ENCODE measurements at regions not wholly inside any gene's neighbourhood (a gene's known extent, or its start where the extent isn't known, plus 50 kb on each side); places are given as distances from the start of the nearest gene placed in this dataset.

DNA sequence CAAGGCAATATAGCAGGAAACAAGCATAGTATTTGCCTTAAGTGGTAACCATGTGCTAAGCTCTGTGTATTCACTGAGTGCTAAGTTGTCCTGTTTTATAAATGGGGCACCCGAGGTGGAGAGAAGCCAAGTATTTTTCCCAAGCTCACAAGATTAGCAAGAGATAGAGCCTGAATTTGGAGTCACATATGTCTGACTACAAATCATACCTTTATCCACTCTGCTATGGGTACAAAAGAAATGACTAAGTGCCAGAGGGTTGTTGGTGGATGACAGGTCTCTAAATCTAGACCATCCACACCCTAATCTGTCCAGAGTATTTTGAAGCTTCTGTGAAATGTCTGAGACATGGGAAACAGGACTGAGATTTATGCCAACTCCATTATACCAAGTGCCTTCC, 182.1 kb upstream of the SEL1L start:
- no peak overlapping the region for H3K4ac ChIP-seq (ENCODE audit: low read depth in 1 of 2, low read length in 2 of 2)
- no CpG with 5 or more reads among the region's 1 CpG for WGBS
- no peak overlapping the region for H2AK5ac ChIP-seq (ENCODE audit: low read length, severe bottlenecking)
- H3K14ac ChIP-seq (ENCODE audit: low read length in 2 of 2) = no peak overlapping the region
- no peak overlapping the region for H3K9ac ChIP-seq (ENCODE audit: low read length)
- no peak overlapping the region for H4K8ac ChIP-seq (ENCODE audit: low read length)
- no peak overlapping the region for H2BK120ac ChIP-seq (ENCODE audit: low read depth, low read length)
- H3K27me3 ChIP-seq (ENCODE audit: control insufficient read depth in 1 of 2, insufficient read depth in 1 of 2, low read length in 2 of 2) = no peaks in the 10 kb centered on the region
- H3K23ac ChIP-seq (ENCODE audit: low read length in 2 of 2) = no peak overlapping the region
- H4K91ac ChIP-seq (ENCODE audit: low read length) = no peak overlapping the region
- no peak for DNase-seq
- no peak overlapping the region for H3K4me2 ChIP-seq (ENCODE audit: low read length, poor library complexity, severe bottlenecking)
- H3K18ac ChIP-seq (ENCODE audit: low read depth in 1 of 2, low read length in 2 of 2) = no peak overlapping the region
- H3K4me3 ChIP-seq (ENCODE audit: insufficient read depth in 1 of 2, low read depth in 1 of 2, low read length in 2 of 2) = no peak overlapping the region
- H2BK12ac ChIP-seq (ENCODE audit: low read length in 2 of 2) = no peak overlapping the region
- no peak overlapping the region for H2BK5ac ChIP-seq (ENCODE audit: low read depth, low read length, poor library complexity, severe bottlenecking)
- no peaks in the 10 kb centered on the region for H3K4me1 ChIP-seq (ENCODE audit: control insufficient read depth, insufficient read depth, low read depth, low read length)
- no peaks in the 10 kb centered on the region for H3K36me3 ChIP-seq (ENCODE audit: control insufficient read depth in 1 of 2, insufficient read depth in 2 of 2, low read depth in 1 of 2, low read length in 2 of 2)
- no peak overlapping the region for H2BK15ac ChIP-seq (ENCODE audit: low read depth, poor library complexity, severe bottlenecking)
- H3K79me1 ChIP-seq (replicated peaks; ENCODE audit: low read length, poor library complexity, severe bottlenecking) = no peaks in the 10 kb centered on the region
- H3K27ac ChIP-seq (ENCODE audit: low read length, poor library complexity, severe bottlenecking) = no peak overlapping the region
- H2AFZ ChIP-seq (ENCODE audit: low read depth, low read length) = no peak overlapping the region
- no peaks in the 10 kb centered on the region for H3K9me3 ChIP-seq (ENCODE audit: control insufficient read depth, low read length)

DNA sequence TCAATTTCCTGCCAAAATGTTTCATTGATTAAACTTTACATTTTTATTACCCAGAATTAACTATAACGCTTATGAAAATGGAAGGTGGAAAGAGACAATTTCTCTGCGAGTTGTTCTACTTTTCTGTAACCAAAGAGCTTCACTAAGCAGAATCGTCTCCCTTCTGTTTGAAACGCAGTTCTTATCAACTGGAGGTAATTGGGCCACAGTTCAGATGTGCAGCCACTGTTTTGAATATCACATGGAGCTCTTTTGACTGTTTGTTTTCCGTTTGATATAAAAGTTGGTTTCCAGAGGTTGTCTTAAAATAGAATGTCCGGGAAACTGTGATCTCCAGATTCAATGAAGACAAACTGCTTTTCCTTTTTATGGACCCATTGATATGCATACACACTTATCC, 183.3 kb upstream of the SEL1L start:
- Histone ChIP-seq H3K18ac (ENCODE audit: low read depth in 1 of 2, low read length in 2 of 2) (no peak overlapping the region), H3K9ac (ENCODE audit: low read length) (no peak overlapping the region), H4K91ac (ENCODE audit: low read length) (no peak overlapping the region), H3K14ac (ENCODE audit: low read length in 2 of 2) (no peak overlapping the region), H2BK5ac (ENCODE audit: low read depth, low read length, poor library complexity, severe bottlenecking) (no peak overlapping the region), H3K4ac (ENCODE audit: low read depth in 1 of 2, low read length in 2 of 2) (no peak overlapping the region), H3K9me3 (ENCODE audit: control insufficient read depth, low read length) (no peaks in the 10 kb centered on the region), H3K79me1 (replicated peaks; ENCODE audit: low read length, poor library complexity, severe bottlenecking) (no peaks in the 10 kb centered on the region), H3K4me3 (ENCODE audit: insufficient read depth in 1 of 2, low read depth in 1 of 2, low read length in 2 of 2) (no peak overlapping the region), H3K27ac (ENCODE audit: low read length, poor library complexity, severe bottlenecking) (no peak overlapping the region), H4K8ac (ENCODE audit: low read length) (no peak overlapping the region), H2BK12ac (ENCODE audit: low read length in 2 of 2) (no peak overlapping the region), H3K4me2 (ENCODE audit: low read length, poor library complexity, severe bottlenecking) (no peak overlapping the region), H3K27me3 (ENCODE audit: control insufficient read depth in 1 of 2, insufficient read depth in 1 of 2, low read length in 2 of 2) (no peaks in the 10 kb centered on the region), H3K23ac (ENCODE audit: low read length in 2 of 2) (no peak overlapping the region), H2AK5ac (ENCODE audit: low read length, severe bottlenecking) (no peak overlapping the region), H2BK120ac (ENCODE audit: low read depth, low read length) (no peak overlapping the region), H2BK15ac (ENCODE audit: low read depth, poor library complexity, severe bottlenecking) (no peak overlapping the region), H3K36me3 (ENCODE audit: control insufficient read depth in 1 of 2, insufficient read depth in 2 of 2, low read depth in 1 of 2, low read length in 2 of 2) (no peaks in the 10 kb centered on the region), H3K4me1 (ENCODE audit: control insufficient read depth, insufficient read depth, low read depth, low read length) (no peaks in the 10 kb centered on the region), H2AFZ (ENCODE audit: low read depth, low read length) (no peak overlapping the region)
- DNase-seq = no peak
- WGBS = 76% methylated on average over 5 of the region's 6 CpGs

DNA sequence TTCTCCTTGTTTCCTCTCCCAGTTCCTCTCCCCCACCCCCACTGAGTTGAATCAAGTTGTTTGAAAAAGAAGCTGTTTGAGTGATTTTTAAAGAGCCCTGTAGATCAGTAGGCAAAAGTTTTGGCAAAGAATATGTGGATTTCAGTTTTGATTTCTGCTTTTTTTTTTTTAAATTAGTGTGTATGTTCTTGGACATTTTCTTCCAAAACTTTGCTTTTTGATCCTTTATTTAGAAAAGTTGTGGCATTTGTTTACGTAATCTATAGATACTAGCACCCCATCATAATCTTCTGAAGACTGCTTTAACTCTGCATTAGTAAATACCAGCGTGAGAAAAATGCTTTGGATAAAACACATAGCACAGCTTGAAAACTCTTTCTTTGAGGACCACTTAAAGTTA, 190.3 kb upstream of the SEL1L start:
- no peaks in the 10 kb centered on the region for H3K79me1 ChIP-seq (replicated peaks; ENCODE audit: low read length, poor library complexity, severe bottlenecking)
- no peak overlapping the region for H4K91ac ChIP-seq (ENCODE audit: low read length)
- H2BK12ac ChIP-seq (ENCODE audit: low read length in 2 of 2) = no peak overlapping the region
- H3K9ac ChIP-seq (ENCODE audit: low read length) = no peak overlapping the region
- WGBS = 60% methylated on average over 1 of the region's 2 CpGs
- H3K23ac ChIP-seq (ENCODE audit: low read length in 2 of 2) = no peak overlapping the region
- H3K18ac ChIP-seq (ENCODE audit: low read depth in 1 of 2, low read length in 2 of 2) = no peak overlapping the region
- H3K36me3 ChIP-seq (ENCODE audit: control insufficient read depth in 1 of 2, insufficient read depth in 2 of 2, low read depth in 1 of 2, low read length in 2 of 2) = no peaks in the 10 kb centered on the region
- no peak overlapping the region for H3K4ac ChIP-seq (ENCODE audit: low read depth in 1 of 2, low read length in 2 of 2)
- H2BK120ac ChIP-seq (ENCODE audit: low read depth, low read length) = no peak overlapping the region
- H3K14ac ChIP-seq (ENCODE audit: low read length in 2 of 2) = no peak overlapping the region
- H2BK5ac ChIP-seq (ENCODE audit: low read depth, low read length, poor library complexity, severe bottlenecking) = no peak overlapping the region
- no peaks in the 10 kb centered on the region for H3K27me3 ChIP-seq (ENCODE audit: control insufficient read depth in 1 of 2, insufficient read depth in 1 of 2, low read length in 2 of 2)
- H4K8ac ChIP-seq (ENCODE audit: low read length) = no peak overlapping the region
- no peak for DNase-seq
- H3K9me3 ChIP-seq (ENCODE audit: control insufficient read depth, low read length) = no peaks in the 10 kb centered on the region
- no peak overlapping the region for H3K4me3 ChIP-seq (ENCODE audit: insufficient read depth in 1 of 2, low read depth in 1 of 2, low read length in 2 of 2)
- H2AFZ ChIP-seq (ENCODE audit: low read depth, low read length) = no peak overlapping the region
- H2BK15ac ChIP-seq (ENCODE audit: low read depth, poor library complexity, severe bottlenecking) = no peak overlapping the region
- H3K4me1 ChIP-seq (ENCODE audit: control insufficient read depth, insufficient read depth, low read depth, low read length) = no peaks in the 10 kb centered on the region
- H3K27ac ChIP-seq (ENCODE audit: low read length, poor library complexity, severe bottlenecking) = no peak overlapping the region
- H3K4me2 ChIP-seq (ENCODE audit: low read length, poor library complexity, severe bottlenecking) = no peak overlapping the region
- no peak overlapping the region for H2AK5ac ChIP-seq (ENCODE audit: low read length, severe bottlenecking)

DNA sequence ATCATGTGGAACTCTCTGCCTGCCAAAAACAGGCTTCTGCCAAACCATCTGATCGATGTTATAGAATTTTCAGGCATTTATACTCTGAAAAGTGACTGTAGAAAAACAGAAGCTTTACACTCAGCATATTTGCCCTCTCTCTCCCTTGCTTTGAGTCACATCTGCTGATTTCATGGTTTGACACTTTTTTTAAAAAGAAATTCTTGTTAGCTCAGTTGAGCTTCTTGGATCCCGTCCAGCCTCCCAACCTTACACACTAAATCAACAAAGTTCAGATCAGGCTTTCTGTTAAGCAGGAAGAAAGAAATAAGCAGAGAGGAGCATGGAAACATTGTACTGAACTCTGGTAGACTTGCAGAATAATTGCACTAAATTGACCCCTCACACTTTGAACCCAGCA, 193.6 kb upstream of the SEL1L start:
- Histone ChIP-seq H2BK5ac (ENCODE audit: low read depth, low read length, poor library complexity, severe bottlenecking) (no peak overlapping the region), H3K4ac (ENCODE audit: low read depth in 1 of 2, low read length in 2 of 2) (no peak overlapping the region), H3K18ac (ENCODE audit: low read depth in 1 of 2, low read length in 2 of 2) (no peak overlapping the region), H2BK12ac (ENCODE audit: low read length in 2 of 2) (no peak overlapping the region), H4K8ac (ENCODE audit: low read length) (no peak overlapping the region), H2AK5ac (ENCODE audit: low read length, severe bottlenecking) (no peak overlapping the region), H3K14ac (ENCODE audit: low read length in 2 of 2) (no peak overlapping the region), H3K9ac (ENCODE audit: low read length) (no peak overlapping the region), H3K27ac (ENCODE audit: low read length, poor library complexity, severe bottlenecking) (no peak overlapping the region), H3K9me3 (ENCODE audit: control insufficient read depth, low read length) (no peaks in the 10 kb centered on the region), H3K27me3 (ENCODE audit: control insufficient read depth in 1 of 2, insufficient read depth in 1 of 2, low read length in 2 of 2) (no peaks in the 10 kb centered on the region), H3K4me2 (ENCODE audit: low read length, poor library complexity, severe bottlenecking) (no peak overlapping the region), H3K4me3 (ENCODE audit: insufficient read depth in 1 of 2, low read depth in 1 of 2, low read length in 2 of 2) (no peak overlapping the region), H3K79me1 (replicated peaks; ENCODE audit: low read length, poor library complexity, severe bottlenecking) (no peaks in the 10 kb centered on the region), H2AFZ (ENCODE audit: low read depth, low read length) (no peak overlapping the region), H3K36me3 (ENCODE audit: control insufficient read depth in 1 of 2, insufficient read depth in 2 of 2, low read depth in 1 of 2, low read length in 2 of 2) (no peaks in the 10 kb centered on the region), H2BK120ac (ENCODE audit: low read depth, low read length) (no peak overlapping the region), H3K4me1 (ENCODE audit: control insufficient read depth, insufficient read depth, low read depth, low read length) (no peaks in the 10 kb centered on the region), H3K23ac (ENCODE audit: low read length in 2 of 2) (no peak overlapping the region), H4K91ac (ENCODE audit: low read length) (no peak overlapping the region), H2BK15ac (ENCODE audit: low read depth, poor library complexity, severe bottlenecking) (no peak overlapping the region)
- 53% methylated on average over 2 of the region's 2 CpGs for WGBS
- DNase-seq = no peak
